ENCODE measurements at regions not wholly inside any gene's neighbourhood (a gene's known extent, or its start where the extent isn't known, plus 50 kb on each side); places are given as distances from the start of the nearest gene placed in this dataset.

GRCh38 chr9:84597131-84597530 is 72.4 kb upstream of the NTRK2 start:
- TF ChIP-seq POLR2A (IDR thresholded peaks at IDR 0.05) (no peak), CTCF (IDR thresholded peaks at IDR 0.05 in 4 of 5, conservative IDR thresholded peaks at IDR 0.05 in 1 of 5) (no peak)
